H1 (cell line): ENCODE measurements at regions not wholly inside any gene's neighbourhood (a gene's known extent, or its start where the extent isn't known, plus 50 kb on each side); places are given as distances from the start of the nearest gene placed in this dataset.

ENCODE experiments used
- CTCF ChIA-PET: fragments of 300-600 bp; sonication (Branson Sonifier 250); formaldehyde crosslinking; loops from one replicate; lab custom pipeline; 2021; ENCODE audit not compliant: partially characterized antibody; lab: Charles Lee
- POLR2A ChIA-PET: fragments of 300-600 bp; sonication (Branson Sonifier 250); formaldehyde crosslinking; loops from one replicate; lab custom pipeline; 2021; ENCODE audit warnings: inconsistent platforms; ENCODE audit not compliant: partially characterized antibody; lab: Charles Lee
- DNase-seq, 2 experiments: peaks; one replicate each; pipeline versions ENCODE4 v3.0.0 to v3.0.0-alpha.2; 2010 to 2022; ENCODE audit warnings: low spot score in 2 of 2, low read depth in 1 of 2, mixed read lengths in 1 of 2
- FAIRE-seq: peaks from 2 replicates; lab custom pipeline; 2011; peaks lifted over from hg19 to GRCh38; lab: Jason Lieb, UNC
- H2AFZ ChIP-seq: 2 replicates; pipeline ENCODE4 v1.8.1; 2012; ENCODE audit warnings: low read length, inconsistent platforms
- H2AK5ac ChIP-seq: 2 replicates; pipeline ENCODE4 v1.6.1; 2013; ENCODE audit warnings: low read depth, low read length
- H2BK120ac ChIP-seq: replicated peaks from 2 replicates; pipeline ENCODE3; 2013; ENCODE audit warnings: low read depth, low read length, inconsistent platforms
- H2BK12ac ChIP-seq: 2 replicates; pipeline ENCODE4 v1.6.1; 2013; ENCODE audit warnings: low read depth, low read length
- H2BK15ac ChIP-seq: 2 replicates; pipeline ENCODE4 v1.6.1; 2013; ENCODE audit warnings: low read length
- H2BK20ac ChIP-seq: 2 replicates; pipeline ENCODE4 v1.6.1; 2013; ENCODE audit warnings: low read length
- H2BK5ac ChIP-seq: 2 replicates; pipeline ENCODE4 v1.6.1; 2013; ENCODE audit warnings: low read depth, low read length
- H3K14ac ChIP-seq: 2 replicates; pipeline ENCODE4 v1.6.1; 2013; ENCODE audit warnings: inconsistent platforms; ENCODE audit not compliant: insufficient read length
- H3K18ac ChIP-seq: 2 replicates; pipeline ENCODE4 v1.6.1; 2013; ENCODE audit warnings: low read length; ENCODE audit errors: extremely low read depth
- H3K23ac ChIP-seq: 2 replicates; pipeline ENCODE4 v1.6.1; 2013; ENCODE audit warnings: inconsistent platforms; ENCODE audit not compliant: insufficient read length
- H3K23me2 ChIP-seq: 2 replicates; pipeline ENCODE4 v1.6.1; 2013; ENCODE audit warnings: low read depth, low read length
- H3K27ac ChIP-seq: 2 replicates; pipeline ENCODE4 v1.6.1; 2011; ENCODE audit warnings: low read depth, low read length, inconsistent platforms
- H3K27me3 ChIP-seq, 4 experiments: replicated peaks in 1 of 4; 1 replicate in 1 of 4; 2 replicates in 3 of 4; pipeline versions ENCODE4 v1.6.1 to v1.8.1; 2011 to 2013; ENCODE audit warnings: low read length in 3 of 4, mild to moderate bottlenecking in 3 of 4, inconsistent platforms in 2 of 4, mixed read lengths in 2 of 4, moderate library complexity in 1 of 4; ENCODE audit not compliant: control insufficient read depth in 3 of 4, insufficient read depth in 3 of 4; ENCODE audit errors: extremely low read depth in 1 of 4
- H3K36me3 ChIP-seq, 4 experiments: 2 replicates each; pipeline versions ENCODE4 v1.6.1 to v1.8.1; 2011 to 2013; ENCODE audit warnings: mild to moderate bottlenecking in 4 of 4, low read length in 3 of 4, moderate library complexity in 2 of 4, control low read depth in 1 of 4, inconsistent platforms in 1 of 4; ENCODE audit not compliant: insufficient read depth in 4 of 4, control insufficient read depth in 2 of 4
- H3K4ac ChIP-seq: replicated peaks from 2 replicates; pipeline ENCODE3; 2013; ENCODE audit warnings: low read length, low read depth, mixed read lengths, inconsistent platforms; ENCODE audit not compliant: insufficient read length
- H3K4me1 ChIP-seq, 4 experiments: replicated peaks in 1 of 4; 1 replicate in 1 of 4; 2 replicates in 3 of 4; pipeline versions ENCODE4 v1.6.1 to v1.8.1; 2011 to 2013; ENCODE audit warnings: low read length in 3 of 4, inconsistent platforms in 2 of 4, mixed read lengths in 1 of 4; ENCODE audit not compliant: insufficient read depth in 4 of 4, control insufficient read depth in 3 of 4
- H3K4me2 ChIP-seq, 2 experiments: 2 replicates each; pipeline versions ENCODE4 v1.6.1 to v1.8.1; 2011 to 2013; ENCODE audit warnings: low read depth in 2 of 2, low read length in 2 of 2, control low read depth in 1 of 2, inconsistent platforms in 1 of 2, mild to moderate bottlenecking in 1 of 2; ENCODE audit not compliant: insufficient read depth in 1 of 2
- H3K4me3 ChIP-seq, 4 experiments: fragments of 200-600, 300-600 bp in 1 of 4; sonication (generic), shearing (Covaris generic), sonication (Bioruptor Twin) in 1 of 4; 2 replicates each; pipeline versions ENCODE4 v1.5.1 to v1.8.1; 2011 to 2016; ENCODE audit warnings: low read length in 4 of 4, low read depth in 3 of 4, control low read depth in 2 of 4, inconsistent platforms in 2 of 4, mild to moderate bottlenecking in 2 of 4, mixed read lengths in 1 of 4, moderate library complexity in 1 of 4; ENCODE audit not compliant: insufficient read depth in 2 of 4; ENCODE audit errors: extremely low read depth in 1 of 4
- H3K56ac ChIP-seq: replicated peaks from 2 replicates; pipeline ENCODE3; 2013; ENCODE audit warnings: low read depth, mild to moderate bottlenecking, mixed read lengths, low read length, inconsistent platforms; ENCODE audit not compliant: insufficient read length
- H3K79me1 ChIP-seq: 2 replicates; pipeline ENCODE4 v1.6.1; 2013; ENCODE audit warnings: low read depth, low read length, control low read depth
- H3K79me2 ChIP-seq, 2 experiments: 2 replicates each; pipeline versions ENCODE4 v1.6.1 to v1.8.1; 2012 to 2013; ENCODE audit warnings: low read length in 2 of 2, mild to moderate bottlenecking in 2 of 2, inconsistent platforms in 1 of 2; ENCODE audit not compliant: insufficient read depth in 2 of 2, control insufficient read depth in 1 of 2
- H3K9ac ChIP-seq, 4 experiments: replicated peaks in 1 of 4; 1 replicate in 1 of 4; 2 replicates in 3 of 4; pipeline versions ENCODE4 v1.6.1 to v1.8.1; 2011 to 2013; ENCODE audit warnings: low read depth in 3 of 4, low read length in 3 of 4, control low read depth in 2 of 4, mild to moderate bottlenecking in 2 of 4, moderate library complexity in 2 of 4, inconsistent platforms in 1 of 4; ENCODE audit errors: extremely low read depth in 1 of 4
- H3K9me3 ChIP-seq, 2 experiments: 2 replicates each; pipeline versions ENCODE4 v1.6.1 to v1.8.1; 2012 to 2013; ENCODE audit warnings: mild to moderate bottlenecking in 2 of 2, moderate library complexity in 2 of 2, control low read depth in 1 of 2, inconsistent platforms in 1 of 2, low read depth in 1 of 2, low read length in 1 of 2, mixed read lengths in 1 of 2; ENCODE audit not compliant: insufficient read depth in 2 of 2
- H4K20me1 ChIP-seq, 2 experiments: replicated peaks in 1 of 2; 2 replicates each; pipeline versions ENCODE3 to v1.8.1; 2011 to 2013; ENCODE audit warnings: inconsistent platforms in 2 of 2, low read length in 2 of 2, mild to moderate bottlenecking in 1 of 2; ENCODE audit not compliant: insufficient read depth in 2 of 2, control insufficient read depth in 1 of 2
- H4K5ac ChIP-seq: 2 replicates; pipeline ENCODE4 v1.6.1; 2013; ENCODE audit warnings: low read length, low read depth, mixed read lengths, inconsistent platforms; ENCODE audit not compliant: insufficient read length
- H4K8ac ChIP-seq: 2 replicates; pipeline ENCODE4 v1.8.0; 2013; ENCODE audit warnings: mild to moderate bottlenecking, moderate library complexity, low read length, inconsistent platforms; ENCODE audit not compliant: insufficient read depth; ENCODE audit errors: extremely low read depth
- H4K91ac ChIP-seq: replicated peaks from 2 replicates; pipeline ENCODE3; 2013; ENCODE audit warnings: low read length, mixed read lengths, inconsistent platforms; ENCODE audit not compliant: insufficient read length
- CHD1 ChIP-seq: IDR thresholded peaks from 2 replicates; pipeline ENCODE4 v1.6.1; 2012; ENCODE audit warnings: low read depth, low read length, improper control_type of control experiment
- JUN ChIP-seq: IDR thresholded peaks from 2 replicates; pipeline ENCODE4 v1.6.1; 2011; ENCODE audit warnings: low read depth, mild to moderate bottlenecking, improper control_type of control experiment, low read length
- KDM1A ChIP-seq: fragments of 200-600, 300-600 bp; sonication (generic); IDR thresholded peaks from 2 replicates; pipeline ENCODE4 v1.7.1; 2016; ENCODE audit warnings: mild to moderate bottlenecking, low read length, borderline replicate concordance
- KDM5A ChIP-seq: fragments of 200-600 bp; IDR thresholded peaks from 2 replicates; pipeline ENCODE4 v1.7.1; 2012; ENCODE audit warnings: mild to moderate bottlenecking, low read length, inconsistent platforms, mixed read lengths
- NANOG ChIP-seq: IDR thresholded peaks from 2 replicates; pipeline ENCODE4 v1.6.1; 2011; ENCODE audit warnings: low read length, low read depth, mild to moderate bottlenecking, inconsistent platforms; ENCODE audit not compliant: insufficient read depth, poor library complexity, severe bottlenecking
- TBP ChIP-seq: IDR thresholded peaks from 2 replicates; pipeline ENCODE4 v1.6.1; 2011; ENCODE audit warnings: low read depth, low read length, improper control_type of control experiment
- TCF12 ChIP-seq: IDR thresholded peaks from 2 replicates; pipeline ENCODE4 v1.6.1; 2011; ENCODE audit warnings: low read depth, mild to moderate bottlenecking, low read length
- USF2 ChIP-seq: IDR thresholded peaks from 2 replicates; pipeline ENCODE4 v1.6.1; 2011; ENCODE audit warnings: low read length, improper control_type of control experiment
- WGBS, 2 experiments: shearing (Covaris generic) in 1 of 2; methylation state at CpG; one replicate each; pipeline versions ENCODE4 v1.1.6 to v1.1.7; 2013 to 2015; ENCODE audit warnings: low lambda C conversion rate in 2 of 2, mixed read lengths in 2 of 2, inconsistent platforms in 1 of 2, low coverage in 1 of 2, missing lambda C conversion rate in 1 of 2; ENCODE audit not compliant: insufficient replicate concordance in 2 of 2, insufficient coverage in 1 of 2, insufficient read length in 1 of 2; ENCODE audit errors: extremely low coverage in 1 of 2, missing lambda C conversion rate in 1 of 2; 5-methylcytosine and 5-hydroxymethylcytosine counted together

- Histone ChIP-seq H3K18ac (no peak overlapping the region), H3K79me2 (no peaks in the 10 kb centered on the region), H2BK5ac (no peak overlapping the region), H4K20me1 (no peaks in the 10 kb centered on the region), H3K23me2 (peaks cover under 1% of the 10 kb centered on the region; the same call in 1 of the 2 replicates), H3K9me3 (no peaks in the 10 kb centered on the region), H3K79me1 (no peaks in the 10 kb centered on the region), H2BK15ac (no peak overlapping the region), H4K5ac (no peak overlapping the region), H3K4me1 (peaks cover 0 to 5% (median 3%) of the 10 kb centered on the region in 4 experiments; a peak in 4 of 7 replicates), H2BK20ac (no peak overlapping the region), H3K4ac (no peak overlapping the region), H3K23ac (no peak overlapping the region), H4K91ac (no peak overlapping the region), H4K8ac (no peak overlapping the region), H3K27me3 (no peaks in the 10 kb centered on the region), H2AK5ac (no peak overlapping the region), H3K56ac (no peak overlapping the region), H3K9ac (no peak overlapping the region), H3K4me2 (no peak overlapping the region), H2BK12ac (no peak overlapping the region), H3K14ac (no peak overlapping the region), H2AFZ (no peak overlapping the region), H2BK120ac (no peak overlapping the region), H3K27ac (no peak overlapping the region), H3K36me3 (no peaks in the 10 kb centered on the region), H3K4me3 (no peak overlapping the region)
- POLR2A ChIA-PET: no interaction called here
- no peak for FAIRE-seq
- no peak for DNase-seq
- WGBS, 2 experiments: 91% methylated on average over 4 of the region's 4 CpGs; no CpG with 5 or more reads in 1 of the 2 experiments
- CTCF ChIA-PET: no interaction called here
- TF ChIP-seq KDM1A (no peak), USF2 (no peak), CHD1 (no peak), TCF12 (no peak), TBP (no peak), NANOG (no peak), KDM5A (no peak), JUN (no peak)
Observed at GRCh38 chr10:90481326-90481923, 376.4 kb downstream of the HTR7 start.
